ENCODE measurements at regions not wholly inside any gene's neighbourhood (a gene's known extent, or its start where the extent isn't known, plus 50 kb on each side); places are given as distances from the start of the nearest gene placed in this dataset.

DNA sequence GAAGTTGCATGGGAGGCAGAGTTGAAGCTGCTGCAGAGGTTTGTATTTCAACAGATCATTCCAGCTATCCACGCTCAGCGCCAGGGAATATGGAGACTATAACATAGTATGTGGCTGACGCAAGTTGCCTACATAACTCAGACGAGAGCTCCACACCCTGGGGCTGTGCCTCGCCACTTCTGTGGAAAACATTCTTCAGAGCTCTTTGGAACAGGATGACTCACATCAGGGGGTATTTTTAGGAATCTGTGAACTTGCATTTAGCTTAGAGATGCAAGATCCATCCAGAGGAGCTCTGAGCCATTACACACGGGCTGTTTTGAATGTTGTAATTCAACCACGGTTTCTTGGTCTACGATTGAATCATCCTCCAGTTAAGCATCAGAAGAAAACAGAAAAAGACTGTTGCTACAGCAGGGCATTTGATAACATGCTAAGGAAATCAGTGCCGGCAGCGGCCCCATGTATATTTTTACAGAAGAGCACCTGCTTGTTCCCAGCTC lies 481.5 kb upstream of the AKR1E2 start:
- DNase-seq (ENCODE audit: extremely low read depth in 1 of 4, low spot score in 3 of 4) = no peak
- H4K20me1 ChIP-seq (replicated peaks; ENCODE audit: control insufficient read depth, insufficient read depth, low read length) = no peaks in the 10 kb centered on the region
- in situ Hi-C loops (cut with MboI) (no loop called here), intact Hi-C loops (cut with micrococcal nuclease) (no loop called here)
- no peak overlapping the region for H3K4me3 ChIP-seq
- no peaks in the 10 kb centered on the region for H3K9me3 ChIP-seq (replicated peaks; ENCODE audit: control insufficient read depth, insufficient read depth, low read depth, low read length)
- CTCF ChIA-PET (ENCODE audit: low intra/inter-chr PET ratio) = no interaction called here
- BruUV-seq (replicated peaks) = no TSS peak
- H3K4me1 ChIP-seq (replicated peaks in 1 of 2; ENCODE audit: control insufficient read depth in 2 of 2, insufficient read depth in 2 of 2, low read length in 2 of 2) = no peaks in the 10 kb centered on the region
- H3K79me2 ChIP-seq (ENCODE audit: control insufficient read depth, insufficient read depth, low read length) = no peaks in the 10 kb centered on the region
- H3K27me3 ChIP-seq (ENCODE audit: control insufficient read depth in 2 of 2, insufficient read depth in 2 of 2, low read length in 2 of 2) = no peaks in the 10 kb centered on the region
- H2AFZ ChIP-seq (ENCODE audit: low read depth, low read length) = no peak overlapping the region
- H3K36me3 ChIP-seq (ENCODE audit: control insufficient read depth, insufficient read depth, low read length) = no peaks in the 10 kb centered on the region
- 0% methylated on average over 10 of the region's 10 CpGs for whole genome bisulfite sequencing (ENCODE audit: insufficient coverage, low coverage, missing lambda C conversion rate)
- no peak overlapping the region for H3K4me2 ChIP-seq (ENCODE audit: insufficient read depth, low read length)
- TF ChIP-seq YY1 (IDR thresholded peaks at IDR 0.05; ENCODE audit: borderline replicate concordance in 1 of 3, control insufficient read depth in 1 of 3, extremely low read depth in 1 of 3, insufficient read depth in 3 of 3, insufficient read length in 1 of 3, insufficient replicate concordance in 2 of 3, low read depth in 1 of 3, low read length in 2 of 3) (no peak), MEF2D (tag; conservative IDR thresholded peaks at IDR 0.05; ENCODE audit: low read depth) (no peak), SMARCB1 (IDR thresholded peaks at IDR 0.05; ENCODE audit: insufficient read length, low read depth) (no peak), NFXL1 (CRISPR knock-in tag; IDR thresholded peaks at IDR 0.05) (no peak), SREBF1 (IDR thresholded peaks at IDR 0.05; ENCODE audit: borderline replicate concordance, low read depth, low read length) (no peak), NCOR1 (IDR thresholded peaks at IDR 0.05) (no peak), EP400 (IDR thresholded peaks at IDR 0.05) (no peak), MYBL2 (IDR thresholded peaks at IDR 0.05; ENCODE audit: low read depth) (no peak), MYBL2 (CRISPR knock-in tag; IDR thresholded peaks at IDR 0.05; ENCODE audit: borderline replicate concordance) (no peak), C11orf30 (IDR thresholded peaks at IDR 0.05; ENCODE audit: low read depth) (no peak), NFIC (IDR thresholded peaks at IDR 0.05) (no peak), RHOXF2B (CRISPR knock-in tag; conservative IDR thresholded peaks at IDR 0.05) (no peak)
- TF ChIP-seq, protein P1, sequence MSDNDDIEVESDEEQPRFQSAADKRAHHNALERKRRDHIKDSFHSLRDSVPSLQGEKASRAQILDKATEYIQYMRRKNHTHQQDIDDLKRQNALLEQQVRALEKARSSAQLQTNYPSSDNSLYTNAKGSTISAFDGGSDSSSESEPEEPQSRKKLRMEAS (CRISPR knock-in tag; IDR thresholded peaks at IDR 0.05) = no peak
- POLR2A ChIA-PET = interaction anchor here (0.7 kb wide), 1 partner anchor 36 kb away, joined by 4 read pairs; no protein-coding TSS in a partner anchor
- no peak overlapping the region for H3K27ac ChIP-seq (ENCODE audit: extremely low read depth, low read depth, low read length)
- H3K9me1 ChIP-seq (ENCODE audit: control insufficient read depth, insufficient read depth, low read length) = no peaks in the 10 kb centered on the region
- no peak overlapping the region for H3K9ac ChIP-seq (ENCODE audit: insufficient read depth in 1 of 2, low read depth in 2 of 2, low read length in 2 of 2)
- no peak for ATAC-seq
- no peak for FAIRE-seq

Measured in K562 (cell line).